COLO668 (cell line): ENCODE measurements at regions not wholly inside any gene's neighbourhood (a gene's known extent, or its start where the extent isn't known, plus 50 kb on each side); places are given as distances from the start of the nearest gene placed in this dataset.

Experiments
- DNase-seq: peaks from one replicate; lab custom pipeline; 2025; ENCODE audit not compliant: unreplicated experiment; lab: John Stamatoyannopoulos, UW

- DNase-seq, result no peak
Measured at GRCh38 chr12:78764913-78765312, 99.7 kb upstream of the SYT1 start.

GRCh38 chr12:78767264-78767981 is 97.2 kb upstream of the SYT1 start:
- DNase-seq, result no peak

- DNase-seq, result no peak
Measured at GRCh38 chr12:78778339-78778738, 86.2 kb upstream of the SYT1 start.

- no peak for DNase-seq
Measured at GRCh38 chr12:78787576-78787975, 77.0 kb upstream of the SYT1 start.

GRCh38 chr12:78790148-78790547 is 74.4 kb upstream of the SYT1 start:
- no peak for DNase-seq

- no peak for DNase-seq
Measured at GRCh38 chr12:78792052-78792698, 72.4 kb upstream of the SYT1 start.

GRCh38 chr12:78793491-78793890 is 71.1 kb upstream of the SYT1 start:
- no peak for DNase-seq

- DNase-seq, result no peak
Measured at GRCh38 chr12:78793982-78794381, 70.6 kb upstream of the SYT1 start.

GRCh38 chr12:78795934-78796445 is 68.6 kb upstream of the SYT1 start:
- DNase-seq, result no peak

- no peak for DNase-seq
Measured at GRCh38 chr12:78797196-78797931, 67.2 kb upstream of the SYT1 start.

- DNase-seq, result no peak
Measured at GRCh38 chr12:78799649-78800048, 64.9 kb upstream of the SYT1 start.

- DNase-seq, result no peak
Measured at GRCh38 chr12:78802593-78802992, 62.0 kb upstream of the SYT1 start.

GRCh38 chr12:78804262-78804661 is 60.3 kb upstream of the SYT1 start:
- no peak for DNase-seq
